ENCODE measurements at regions not wholly inside any gene's neighbourhood (a gene's known extent, or its start where the extent isn't known, plus 50 kb on each side); places are given as distances from the start of the nearest gene placed in this dataset.

DNA sequence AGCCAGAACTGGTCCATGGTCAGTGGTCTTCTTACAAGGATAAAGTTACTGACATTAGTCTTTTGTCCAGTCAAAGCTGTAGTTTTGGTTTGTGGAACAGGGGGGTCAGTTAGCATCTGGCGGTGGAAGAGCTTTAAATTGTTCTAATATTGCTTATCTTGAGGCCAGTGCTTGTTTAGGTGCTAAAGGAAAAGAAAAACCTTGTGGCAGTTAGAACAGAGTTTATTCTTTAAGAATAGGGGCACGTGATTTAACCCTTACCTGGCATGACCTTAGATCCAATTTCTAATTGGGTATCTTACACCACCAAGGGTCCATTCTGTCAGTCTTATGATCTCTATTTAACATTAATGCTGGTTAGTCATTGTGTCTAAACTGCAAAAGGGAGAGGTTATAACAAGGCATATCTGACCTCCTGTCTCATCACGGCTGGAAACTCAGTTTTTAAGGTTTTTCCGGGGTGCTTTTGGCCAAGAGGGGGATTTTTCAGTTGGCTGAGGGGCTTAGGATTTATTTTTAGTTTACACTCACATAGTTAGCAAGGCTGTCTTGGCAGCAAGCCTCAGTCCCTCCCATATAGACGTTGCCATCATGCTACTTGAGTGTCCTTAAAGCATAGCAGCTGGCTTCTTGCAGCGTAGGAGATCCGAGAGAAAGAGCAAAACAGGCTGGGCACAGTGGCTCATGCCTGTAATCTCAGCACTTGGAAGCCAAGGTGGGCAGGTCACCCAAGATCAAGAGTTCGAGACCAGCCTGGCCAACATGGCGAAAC is 60.1 kb upstream of the FAM89A start:
- no peak for TF ChIP-seq POLR2AphosphoS5 (IDR thresholded peaks at IDR 0.05)
- TF ChIP-seq POLR2A (IDR thresholded peaks at IDR 0.05), result no peak

Data from stomach (tissue), 4 donors.